K562 (cell line): ENCODE measurements at regions not wholly inside any gene's neighbourhood (a gene's known extent, or its start where the extent isn't known, plus 50 kb on each side); places are given as distances from the start of the nearest gene placed in this dataset.
A peak's percentile ranks its signal among the peaks of the same experiment; 100 is the strongest.

Experiments used
- ATAC-seq: fragments of 200-7000 bp; cut with Tn5 transposase; 3 replicates; pipeline ENCODE4 v1.9.1; 2020; ENCODE audit warnings: moderate library complexity
- BruUV-seq: library from RNA; stranded (reverse); fragments of 400-500 nt; replicated peaks from 2 replicates; lab custom pipeline; 2021; lab: Mats Ljungman, UMichigan
- CTCF ChIA-PET: fragments of 300-600 bp; formaldehyde crosslinking; extraction: SDS; loops from one replicate; lab custom pipeline; 2021; ENCODE audit warnings: low intra/inter-chr PET ratio; lab: Yijun Ruan, JAX
- POLR2A ChIA-PET: fragments of 300-600, 350-650 bp; sonication (Branson Sonifier 250); formaldehyde crosslinking; extraction: SDS; loops from one replicate; lab custom pipeline; 2021; ENCODE audit warnings: antibody characterized with exemption, inconsistent platforms; lab: Yijun Ruan, JAX
- DNase-seq, 4 experiments: peaks; one replicate each; pipeline versions ENCODE4 v3.0.0 to v3.0.0-alpha.2; 2011 to 2018; ENCODE audit warnings: low spot score in 3 of 4, mixed read lengths in 3 of 4; ENCODE audit errors: extremely low read depth in 1 of 4
- FAIRE-seq: peaks from 2 replicates; lab custom pipeline; 2011; peaks lifted over from hg19 to GRCh38; lab: Jason Lieb, UNC
- H2AFZ ChIP-seq: 2 replicates; pipeline ENCODE4 v1.6.0; 2011; ENCODE audit warnings: low read depth, low read length, control low read depth, inconsistent platforms
- H3K27ac ChIP-seq: fragments of 200-600 bp; 3 replicates; pipeline ENCODE4 v1.8.0; 2011; ENCODE audit warnings: low read depth, mild to moderate bottlenecking, control low read depth, inconsistent platforms, low read length, moderate library complexity, mixed read lengths; ENCODE audit errors: extremely low read depth
- H3K27me3 ChIP-seq, 2 experiments: fragments of 300-600 bp in 1 of 2; 2 replicates in 1 of 2; 3 replicates in 1 of 2; pipeline versions ENCODE4 v1.6.0 to v1.8.0; 2011; ENCODE audit warnings: inconsistent platforms in 2 of 2, low read length in 2 of 2, mild to moderate bottlenecking in 1 of 2, mixed read lengths in 1 of 2, moderate library complexity in 1 of 2; ENCODE audit not compliant: control insufficient read depth in 2 of 2, insufficient read depth in 2 of 2
- H3K36me3 ChIP-seq: fragments of 300-600 bp; 3 replicates; pipeline ENCODE4 v1.8.0; 2011; ENCODE audit warnings: mild to moderate bottlenecking, low read length, inconsistent platforms; ENCODE audit not compliant: control insufficient read depth, insufficient read depth
- H3K4me1 ChIP-seq, 2 experiments: fragments of 200-600 bp in 1 of 2; replicated peaks in 1 of 2; 2 replicates in 1 of 2; 3 replicates in 1 of 2; pipeline versions ENCODE4 v1.5.1 to v1.8.0; 2011; ENCODE audit warnings: inconsistent platforms in 2 of 2, low read length in 2 of 2, mild to moderate bottlenecking in 1 of 2, mixed read lengths in 1 of 2, moderate library complexity in 1 of 2; ENCODE audit not compliant: control insufficient read depth in 2 of 2, insufficient read depth in 2 of 2
- H3K4me2 ChIP-seq: 2 replicates; pipeline ENCODE4 v1.6.1; 2011; ENCODE audit warnings: low read length, control low read depth, inconsistent platforms, mixed read lengths; ENCODE audit not compliant: insufficient read depth
- H3K4me3 ChIP-seq: fragments of 200-600 bp; sonication (generic), shearing (Covaris generic); 2 replicates; pipeline ENCODE4 v1.5.1; 2016; ENCODE audit warnings: control low read depth, inconsistent platforms
- H3K79me2 ChIP-seq: fragments of 200-600 bp; 3 replicates; pipeline ENCODE4 v1.8.0; 2011; ENCODE audit warnings: low read length, inconsistent platforms; ENCODE audit not compliant: control insufficient read depth, insufficient read depth
- H3K9ac ChIP-seq, 2 experiments: 2 replicates each; pipeline versions ENCODE4 v1.6.0 to v1.6.1; 2011; ENCODE audit warnings: low read depth in 2 of 2, low read length in 2 of 2, control low read depth in 1 of 2, inconsistent platforms in 1 of 2, mild to moderate bottlenecking in 1 of 2, mixed read lengths in 1 of 2; ENCODE audit not compliant: insufficient read depth in 1 of 2
- H3K9me1 ChIP-seq: one replicate; pipeline ENCODE4 v1.6.0; 2011; ENCODE audit warnings: inconsistent platforms, mild to moderate bottlenecking, low read length, moderate library complexity; ENCODE audit not compliant: control insufficient read depth, insufficient read depth
- H3K9me3 ChIP-seq: replicated peaks from 2 replicates; pipeline ENCODE4 v1.5.1; 2011; ENCODE audit warnings: low read depth, low read length, inconsistent platforms; ENCODE audit not compliant: control insufficient read depth, insufficient read depth
- H4K20me1 ChIP-seq: replicated peaks from 2 replicates; pipeline ENCODE4 v1.6.1; 2011; ENCODE audit warnings: low read length, inconsistent platforms, mixed read lengths; ENCODE audit not compliant: control insufficient read depth, insufficient read depth
- CEBPG ChIP-seq, 3 experiments: fragments of 200-800 bp in 1 of 3; sonication (Bioruptor generic) in 1 of 3; sonication (generic) in 1 of 3; formaldehyde crosslinking in 1 of 3; IDR thresholded peaks in 2 of 3; conservative IDR thresholded peaks in 1 of 3; 2 replicates each; pipeline versions ENCODE4 v1.6.1 to v1.8.0; 2016 to 2022; ENCODE audit warnings: missing compliant biosample characterization in 2 of 3, missing genetic modification characterization in 2 of 3, mild to moderate bottlenecking in 1 of 3, missing genetic modification reagents in 1 of 3
- L3MBTL2 ChIP-seq: fragments of 450-650 bp; IDR thresholded peaks from 2 replicates; pipeline ENCODE4 v1.6.1; 2016; ENCODE audit warnings: mild to moderate bottlenecking, moderate library complexity
- MCM5 ChIP-seq: fragments of 450-650 bp; IDR thresholded peaks from 2 replicates; pipeline ENCODE4 v1.6.1; 2016; ENCODE audit warnings: low read depth
- MEIS2 ChIP-seq: fragments of 450-650 bp; IDR thresholded peaks from 2 replicates; pipeline ENCODE4 v1.6.1; 2014; ENCODE audit warnings: mild to moderate bottlenecking; ENCODE audit not compliant: partially characterized antibody
- RHOXF2B ChIP-seq: fragments of 250-450 bp; sonication (Bioruptor Pico); conservative IDR thresholded peaks from 2 replicates; pipeline ENCODE4 v1.5.1; 2021
- ZNF609 ChIP-seq: sonication (generic); formaldehyde crosslinking; IDR thresholded peaks from 2 replicates; pipeline ENCODE4 v1.8.1; 2023; ENCODE audit warnings: missing genetic modification reagents, mild to moderate bottlenecking, borderline replicate concordance
- WGBS: fragments of 100-300 bp; shearing (Covaris generic); methylation state at CpG from one replicate; pipeline ENCODE4 v1.1.6; 2016; ENCODE audit warnings: low coverage, mixed read lengths; ENCODE audit not compliant: insufficient coverage; ENCODE audit errors: missing lambda C conversion rate; 5-methylcytosine and 5-hydroxymethylcytosine counted together
- in situ Hi-C: fragments of 300-500 bp; cut with MboI; formaldehyde crosslinking; loops from 4 replicates; pipeline ENCODE4 v1.15.0; 2018; ENCODE audit warnings: inconsistent platforms, mixed read lengths
- intact Hi-C: fragments of 100-400 bp; cut with micrococcal nuclease; formaldehyde crosslinking; loops from 2 replicates; pipeline ENCODE4 v1.14.2; 2022

- WGBS = 6% methylated on average over 7 of the region's 7 CpGs
- H3K27ac ChIP-seq = no peak overlapping the region
- no peaks in the 10 kb centered on the region for H4K20me1 ChIP-seq
- no peaks in the 10 kb centered on the region for H3K79me2 ChIP-seq
- no peak for FAIRE-seq
- H3K4me2 ChIP-seq = no peak overlapping the region
- no peaks in the 10 kb centered on the region for H3K9me1 ChIP-seq
- no TSS peak for BruUV-seq
- TF ChIP-seq L3MBTL2 (no peak), MEIS2 (no peak), ZNF609 (CRISPR knock-in tag) (no peak), CEBPG (CRISPR knock-in tag; IDR thresholded peaks at IDR 0.05) (no peak), CEBPG (tag; conservative IDR thresholded peaks at IDR 0.05 in 1 of 2, IDR thresholded peaks at IDR 0.05 in 1 of 2) (0 out of 4 replicates have a peak, but pooled peaks of 1 of the 2 experiments have one; percentile 9), MCM5 (no peak), RHOXF2B (no peak)
- TF ChIP-seq, all 486 proteins: peak for 1
- intact Hi-C loops = no loop called here
- Histone ChIP-seq H2AFZ (no peak overlapping the region), H3K4me3 (no peak overlapping the region), H3K4me1 (no peaks in the 10 kb centered on the region), H3K27me3 (no peaks in the 10 kb centered on the region), H3K9ac (no peak overlapping the region), H3K36me3 (no peaks in the 10 kb centered on the region), H3K9me3 (no peaks in the 10 kb centered on the region)
- ChIA-PET POLR2A (interaction anchor here (1.1 kb wide), 1 partner anchor 28 kb away, joined by 3 read pairs; no protein-coding TSS in a partner anchor), CTCF (no interaction called here)
- ATAC-seq (no peak), DNase-seq (no peak)
- in situ Hi-C loops = no loop called here
Observed at GRCh38 chr6:144449218-144449617, 164.1 kb downstream of the UTRN start.
